ENCODE measurements at regions not wholly inside any gene's neighbourhood (a gene's known extent, or its start where the extent isn't known, plus 50 kb on each side); places are given as distances from the start of the nearest gene placed in this dataset.

DNA sequence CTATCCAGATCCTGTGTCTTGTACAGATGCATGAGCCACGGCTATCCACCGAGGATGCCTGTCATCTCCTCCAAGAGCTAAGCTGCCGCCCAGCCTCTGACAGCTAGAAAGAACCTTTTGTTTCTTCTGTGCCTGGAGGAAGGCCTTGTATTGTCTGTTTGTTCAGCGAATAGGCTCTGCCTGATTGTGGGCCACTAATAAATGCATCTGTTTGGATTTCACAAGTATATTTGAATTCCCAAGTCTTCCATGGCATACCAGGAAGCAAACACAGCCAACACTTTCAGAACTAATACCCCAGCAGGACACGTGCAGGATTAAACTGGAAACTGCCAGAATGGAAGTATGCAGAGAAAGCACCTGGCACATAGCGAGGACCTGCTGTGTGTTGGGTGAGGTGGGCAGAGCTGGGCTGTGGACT lies 92.7 kb upstream of the NEURL1B start:
- Histone ChIP-seq H3K9me3 (no peaks in the 10 kb centered on the region), H3K27me3 (peaks cover 0 to 5% of the 10 kb centered on the region in 2 donors), H3K27ac (no peak overlapping the region), H3K4me3 (no peak overlapping the region), H3K36me3 (no peaks in the 10 kb centered on the region), H3K4me1 (peaks cover 0 to 5% (median 0%) of the 10 kb centered on the region in 4 donors)
- TF ChIP-seq, protein P1, sequence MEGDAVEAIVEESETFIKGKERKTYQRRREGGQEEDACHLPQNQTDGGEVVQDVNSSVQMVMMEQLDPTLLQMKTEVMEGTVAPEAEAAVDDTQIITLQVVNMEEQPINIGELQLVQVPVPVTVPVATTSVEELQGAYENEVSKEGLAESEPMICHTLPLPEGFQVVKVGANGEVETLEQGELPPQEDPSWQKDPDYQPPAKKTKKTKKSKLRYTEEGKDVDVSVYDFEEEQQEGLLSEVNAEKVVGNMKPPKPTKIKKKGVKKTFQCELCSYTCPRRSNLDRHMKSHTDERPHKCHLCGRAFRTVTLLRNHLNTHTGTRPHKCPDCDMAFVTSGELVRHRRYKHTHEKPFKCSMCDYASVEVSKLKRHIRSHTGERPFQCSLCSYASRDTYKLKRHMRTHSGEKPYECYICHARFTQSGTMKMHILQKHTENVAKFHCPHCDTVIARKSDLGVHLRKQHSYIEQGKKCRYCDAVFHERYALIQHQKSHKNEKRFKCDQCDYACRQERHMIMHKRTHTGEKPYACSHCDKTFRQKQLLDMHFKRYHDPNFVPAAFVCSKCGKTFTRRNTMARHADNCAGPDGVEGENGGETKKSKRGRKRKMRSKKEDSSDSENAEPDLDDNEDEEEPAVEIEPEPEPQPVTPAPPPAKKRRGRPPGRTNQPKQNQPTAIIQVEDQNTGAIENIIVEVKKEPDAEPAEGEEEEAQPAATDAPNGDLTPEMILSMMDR (IDR thresholded peaks at IDR 0.05) = no peak
- intact Hi-C loops (cut with DNase I; ENCODE audit: low total_unique reads) = no loop called here
- no peak for DNase-seq

DNA sequence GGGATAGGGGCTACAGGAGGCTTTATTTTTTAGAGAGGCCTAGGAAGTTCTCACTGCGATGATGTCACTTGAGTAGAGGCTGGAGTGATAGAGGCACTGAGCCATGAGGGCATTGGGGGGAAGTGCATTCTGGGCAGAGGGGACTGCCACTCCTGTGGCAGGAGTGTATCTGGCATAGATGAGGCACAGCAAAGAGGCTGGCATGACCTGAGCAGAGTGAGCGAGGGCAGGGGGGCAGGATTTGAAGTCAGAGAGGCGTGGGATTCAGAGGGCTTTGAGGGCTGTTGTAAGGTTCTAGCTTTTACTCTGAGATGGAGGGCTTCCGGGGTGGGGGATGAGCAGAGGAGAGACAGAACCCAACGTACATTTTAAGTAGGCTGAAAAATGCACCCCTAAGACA lies 91.9 kb upstream of the SH3PXD2B start:
- Histone ChIP-seq H3K9me3 (no peaks in the 10 kb centered on the region), H3K36me3 (no peaks in the 10 kb centered on the region), H3K4me3 (no peak overlapping the region), H3K27ac (no peak overlapping the region), H3K27me3 (peaks cover 0 to 10% of the 10 kb centered on the region in 2 donors), H3K4me1 (peaks cover 0 to 3% (median 0%) of the 10 kb centered on the region in 4 donors)
- intact Hi-C loops (cut with DNase I; ENCODE audit: low total_unique reads) = no loop called here
- TF ChIP-seq, protein P1 (IDR thresholded peaks at IDR 0.05) = no peak
- peak in 1 of 2 donors; percentile 16 for DNase-seq

DNA sequence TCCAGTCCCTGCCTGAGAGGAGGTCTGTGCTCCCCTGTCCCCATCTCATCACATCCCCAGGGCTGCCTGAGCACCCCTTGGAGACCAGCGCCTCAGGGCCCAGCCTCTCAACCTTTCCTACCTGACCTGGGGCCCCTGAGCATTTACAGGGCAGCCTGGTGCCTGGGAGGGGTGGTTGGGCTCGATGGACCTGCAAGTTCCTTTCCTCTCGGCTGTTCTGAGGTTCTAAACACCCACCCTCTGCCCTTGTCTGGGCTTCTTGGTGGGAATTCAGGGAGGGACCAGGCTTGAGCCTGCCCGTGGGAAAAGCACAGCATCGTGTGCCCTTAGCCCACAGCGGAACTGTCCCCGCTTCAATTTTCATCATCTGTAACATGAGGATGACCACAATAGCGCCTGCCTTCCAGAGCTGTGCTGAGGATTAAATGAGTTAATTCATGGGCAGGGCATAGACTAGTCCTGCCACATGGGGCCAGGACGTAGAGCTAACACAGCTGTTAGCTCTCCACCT lies 91.0 kb upstream of the SH3PXD2B start:
- DNase-seq = peak in 1 of 2 donors; percentile 33
- peaks cover 0 to 10% of the 10 kb centered on the region in 2 donors for H3K27me3 ChIP-seq
- intact Hi-C loops (cut with DNase I; ENCODE audit: low total_unique reads) = loop anchor here (2.0 kb wide), 1 partner anchor 41 kb away; no protein-coding TSS in a partner anchor
- no peaks in the 10 kb centered on the region for H3K9me3 ChIP-seq
- H3K4me3 ChIP-seq = no peak overlapping the region
- no peaks in the 10 kb centered on the region for H3K36me3 ChIP-seq
- H3K4me1 ChIP-seq = no peaks in the 10 kb centered on the region
- TF ChIP-seq, protein P1 (IDR thresholded peaks at IDR 0.05) = no peak
- H3K27ac ChIP-seq = no peak overlapping the region

DNA sequence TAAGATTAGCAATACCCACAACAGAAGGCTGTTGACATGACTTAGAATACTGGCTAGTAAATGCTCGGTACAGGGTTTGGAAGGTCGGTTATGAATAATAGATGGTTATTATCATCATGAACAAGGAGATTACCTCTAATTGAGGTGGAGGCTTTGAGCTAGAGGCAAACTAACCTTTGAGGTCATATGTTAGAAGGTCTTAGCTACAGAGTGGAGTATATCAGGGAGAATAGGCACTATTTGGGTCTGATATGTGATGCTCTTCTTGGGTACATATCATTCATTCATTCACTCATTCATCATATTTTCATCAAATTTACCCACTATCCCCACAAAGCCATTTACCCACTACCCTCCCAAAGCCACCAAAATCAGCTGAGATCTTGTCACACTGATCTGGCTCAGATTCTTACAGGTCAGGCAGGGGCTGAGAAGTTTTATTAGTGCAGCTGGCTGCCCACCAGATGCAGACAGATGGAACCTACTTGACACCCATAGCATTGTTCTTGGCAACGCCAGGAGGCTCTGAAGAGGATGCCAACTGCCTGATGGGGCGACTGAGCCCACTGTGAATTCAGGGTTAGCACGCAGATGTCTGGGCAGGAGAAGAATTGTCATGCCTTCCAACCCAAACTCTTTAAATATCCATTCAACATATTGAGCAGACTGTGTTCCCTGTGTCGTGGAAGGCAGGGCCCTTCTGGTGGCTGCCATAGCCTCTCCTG lies 90.2 kb upstream of the SH3PXD2B start:
- no peak overlapping the region for H3K4me3 ChIP-seq
- no peak overlapping the region for H3K27ac ChIP-seq
- no peaks in the 10 kb centered on the region for H3K36me3 ChIP-seq
- H3K27me3 ChIP-seq = peaks cover 0 to 10% of the 10 kb centered on the region in 2 donors
- TF ChIP-seq, protein P1 (IDR thresholded peaks at IDR 0.05) = no peak
- peak in 1 of 2 donors; percentile 24 for DNase-seq
- H3K9me3 ChIP-seq = no peaks in the 10 kb centered on the region
- intact Hi-C loops (cut with DNase I; ENCODE audit: low total_unique reads) = loop anchor here (2.0 kb wide), 1 partner anchor 40 kb away; no protein-coding TSS in a partner anchor
- H3K4me1 ChIP-seq = no peaks in the 10 kb centered on the region

DNA sequence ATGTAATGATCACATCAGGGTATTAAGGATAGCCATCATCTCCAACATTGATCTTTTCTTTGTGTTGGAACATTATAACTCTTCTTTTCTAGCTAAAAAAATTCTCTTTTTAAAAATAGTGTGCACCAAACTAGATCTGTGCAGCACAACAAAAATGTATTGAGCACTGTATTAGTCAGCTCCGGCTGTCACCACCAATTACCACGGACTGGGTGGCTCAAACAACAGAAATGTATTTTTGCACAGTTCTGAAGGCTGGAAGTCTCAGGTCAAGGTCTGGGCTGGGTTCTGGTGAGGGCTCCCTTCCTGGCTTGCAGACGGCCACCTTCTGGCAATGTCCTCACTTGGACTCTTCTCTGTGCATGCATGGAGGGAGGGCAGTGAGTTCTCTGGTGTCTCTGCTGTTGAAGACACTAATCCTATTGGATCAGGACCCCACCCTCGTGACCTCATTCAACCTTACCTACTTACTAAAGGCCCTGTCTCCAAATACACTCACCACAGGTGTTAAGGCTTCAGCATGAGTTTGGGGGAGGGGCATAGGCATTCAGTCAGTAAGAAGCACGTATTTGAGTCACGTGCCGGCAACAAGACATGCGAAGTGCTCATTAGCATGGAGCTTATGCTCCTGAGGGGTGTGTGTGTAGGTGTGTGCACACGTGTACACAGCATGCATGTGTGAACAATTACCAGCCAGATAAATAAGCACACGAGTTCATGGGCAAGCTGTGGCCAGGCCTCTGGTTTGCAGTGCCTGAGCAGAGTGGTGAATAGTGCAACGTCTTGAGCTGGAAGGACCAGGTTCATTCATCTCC lies 89.4 kb upstream of the SH3PXD2B start:
- intact Hi-C loops (cut with DNase I; ENCODE audit: low total_unique reads) = loop anchor here (2.0 kb wide), 1 partner anchor 39 kb away; no protein-coding TSS in a partner anchor
- no peaks in the 10 kb centered on the region for H3K9me3 ChIP-seq
- H3K4me1 ChIP-seq = no peaks in the 10 kb centered on the region
- H3K36me3 ChIP-seq = no peaks in the 10 kb centered on the region
- H3K4me3 ChIP-seq = no peak overlapping the region
- TF ChIP-seq, protein P1 (IDR thresholded peaks at IDR 0.05) = no peak
- DNase-seq = peak in 1 of 2 donors; percentile 29
- peaks cover 0 to 10% of the 10 kb centered on the region in 2 donors for H3K27me3 ChIP-seq
- no peak overlapping the region for H3K27ac ChIP-seq
